ENCODE measurements at regions not wholly inside any gene's neighbourhood (a gene's known extent, or its start where the extent isn't known, plus 50 kb on each side); places are given as distances from the start of the nearest gene placed in this dataset.
A peak's percentile ranks its signal among the peaks of the same experiment; 100 is the strongest.
"Not testable (repeated sequence)": the region's sequence is repeated elsewhere in the genome, so short reads cannot be mapped to it uniquely, and the experiment has no call there.

GRCh38 chr12:60195483-60195882, 599.7 kb downstream of the SLC16A7 start:
- DNase-seq (ENCODE audit: low read depth): peak; percentile 4

DNA sequence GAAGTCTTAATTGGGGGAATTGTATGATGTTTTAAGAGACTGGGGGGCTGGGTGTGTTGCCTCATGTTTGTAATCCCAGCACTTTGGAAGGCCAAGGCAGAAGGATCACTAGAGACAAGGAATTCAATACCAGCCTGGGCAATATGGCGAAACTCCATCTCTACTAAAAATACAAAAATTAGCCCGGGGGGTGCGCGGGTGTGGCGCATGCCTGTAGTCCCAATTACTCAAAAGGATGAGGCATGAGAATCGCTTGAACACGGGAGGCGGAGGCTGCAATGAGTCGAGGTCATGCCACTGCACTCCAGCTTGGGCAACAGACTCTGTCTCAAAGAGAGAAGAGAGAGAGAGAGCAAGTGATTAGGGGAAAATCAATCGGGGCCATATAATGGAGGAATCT, 600.5 kb downstream of the SLC16A7 start:
- DNase-seq (ENCODE audit: low read depth): no peak

DNA sequence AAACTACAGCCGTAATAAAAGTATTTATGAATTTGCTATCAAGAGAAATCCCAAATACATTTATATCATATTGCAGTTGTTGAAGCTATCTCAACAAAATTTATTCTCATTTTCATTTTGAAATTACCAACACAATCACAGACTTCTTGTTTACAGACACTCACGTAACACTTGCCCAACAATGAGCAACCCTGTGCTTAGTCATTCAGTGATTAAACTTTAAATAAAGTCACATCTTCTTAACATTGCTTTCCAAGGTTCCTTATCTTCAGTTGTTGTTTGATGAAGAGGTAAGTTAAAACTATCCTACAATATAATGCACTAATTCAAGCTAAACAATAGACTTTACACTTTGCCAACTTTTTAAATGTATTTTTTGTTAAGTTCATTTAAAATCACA, 601.8 kb downstream of the SLC16A7 start:
- DNase-seq (ENCODE audit: low read depth): peak; percentile 81

- peak; percentile 43 for DNase-seq (ENCODE audit: low read depth)
These were observed 606.1 kb downstream of the SLC16A7 start for GRCh38 chr12:60201891-60202290.

- peak; percentile 50 for DNase-seq (ENCODE audit: low read depth)
These were observed 609.7 kb downstream of the SLC16A7 start for GRCh38 chr12:60205500-60205899.

DNA sequence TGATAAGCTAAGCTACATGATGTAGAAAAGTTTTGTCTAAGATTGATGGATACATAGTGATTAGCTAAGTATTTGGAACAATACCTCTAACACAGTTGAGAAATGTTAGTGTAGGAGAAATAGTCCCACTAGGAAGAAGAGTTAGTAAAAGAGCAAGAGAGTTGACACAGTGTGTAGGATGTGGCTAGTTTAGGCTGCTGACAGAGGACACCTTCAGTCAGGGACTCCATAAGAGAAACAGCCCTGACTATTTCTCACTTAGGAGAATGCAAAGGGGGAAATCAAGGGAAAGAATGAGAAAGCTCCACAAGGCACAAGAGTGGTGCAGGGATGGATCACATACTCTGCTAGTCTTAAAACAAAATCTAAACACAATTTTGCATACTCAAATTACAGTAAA, 613.7 kb downstream of the SLC16A7 start:
- DNase-seq (ENCODE audit: low read depth): no peak

DNA sequence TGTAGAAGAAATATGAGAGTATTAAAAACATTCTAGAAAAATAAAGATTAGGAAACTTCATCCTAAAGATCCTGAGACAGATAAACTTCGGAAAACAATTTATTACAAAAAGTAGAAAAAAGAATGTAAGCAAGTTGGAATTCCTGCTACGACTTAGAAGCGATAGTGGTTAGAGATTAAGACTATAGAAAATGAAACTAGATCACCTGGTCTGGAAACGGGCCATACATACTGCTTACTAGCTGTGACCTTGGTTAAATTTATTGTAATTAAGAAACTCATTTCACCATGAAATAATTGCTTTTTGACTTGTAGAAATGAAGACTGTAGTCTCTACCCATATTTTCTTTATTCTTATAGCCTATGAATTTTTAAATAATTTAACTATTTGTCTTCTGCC, 614.1 kb downstream of the SLC16A7 start:
- peak; percentile 9 for DNase-seq (ENCODE audit: low read depth)

DNA sequence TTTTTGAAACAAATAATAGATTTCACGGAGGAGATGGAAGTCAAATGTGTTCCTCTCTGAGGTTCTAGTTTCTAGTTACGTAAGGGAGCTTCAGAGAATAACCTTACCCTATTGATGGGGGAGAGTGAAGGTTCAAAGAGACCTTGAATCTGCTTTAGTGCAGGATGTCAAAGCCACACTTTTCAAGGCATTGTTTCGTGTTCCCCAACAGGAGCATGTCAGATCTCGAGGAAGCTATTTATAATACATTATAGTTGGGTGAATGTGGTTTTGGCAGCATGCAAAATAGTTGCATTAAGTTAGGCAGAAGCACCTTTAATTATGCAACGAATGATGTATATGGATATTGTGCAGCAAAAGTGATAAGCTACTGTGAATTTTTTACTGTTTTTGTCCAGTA, 614.9 kb downstream of the SLC16A7 start:
- no peak for DNase-seq (ENCODE audit: low read depth)

DNA sequence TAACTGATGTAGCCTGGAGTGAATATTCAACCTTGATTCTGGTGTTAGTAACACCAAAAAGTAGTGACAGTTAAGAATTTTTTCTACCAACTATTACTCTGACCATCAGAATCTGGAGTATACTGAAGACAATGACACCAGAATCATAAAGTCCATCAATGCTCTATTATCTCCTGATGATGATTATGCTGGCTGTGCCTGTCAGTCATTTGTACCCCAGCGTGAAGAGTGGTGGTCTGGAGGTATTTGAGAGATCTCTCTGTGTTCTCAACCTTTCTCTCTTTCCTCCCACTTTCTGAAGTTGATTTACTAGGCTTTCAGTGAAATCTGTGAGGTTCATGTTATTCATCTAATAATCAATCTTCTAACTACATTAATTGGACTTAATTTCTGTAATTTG, 615.4 kb downstream of the SLC16A7 start:
- DNase-seq (ENCODE audit: low read depth): no peak

- no peak for DNase-seq (ENCODE audit: low read depth)
These were observed 616.6 kb downstream of the SLC16A7 start for GRCh38 chr12:60212159-60213000.

DNA sequence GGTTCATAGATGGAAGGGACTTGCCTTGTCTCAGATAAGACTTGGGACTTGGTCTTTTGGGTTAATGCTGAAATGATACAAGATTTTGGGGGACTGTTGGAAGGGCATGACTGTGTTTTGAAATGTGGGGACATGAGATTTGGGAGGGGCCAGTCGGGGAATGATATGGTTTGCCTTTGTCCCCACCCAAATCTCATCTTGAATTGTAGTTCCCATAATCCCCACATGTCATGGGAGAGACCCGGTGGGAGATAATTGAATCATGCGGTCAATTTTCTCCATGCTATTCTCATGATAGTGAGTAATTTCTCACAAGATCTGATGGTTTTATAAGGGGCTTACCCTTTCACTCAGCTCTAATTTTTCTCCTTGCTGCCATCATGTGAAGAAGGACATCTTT, 617.4 kb downstream of the SLC16A7 start:
- DNase-seq (ENCODE audit: low read depth): not testable (repeated sequence)

DNA sequence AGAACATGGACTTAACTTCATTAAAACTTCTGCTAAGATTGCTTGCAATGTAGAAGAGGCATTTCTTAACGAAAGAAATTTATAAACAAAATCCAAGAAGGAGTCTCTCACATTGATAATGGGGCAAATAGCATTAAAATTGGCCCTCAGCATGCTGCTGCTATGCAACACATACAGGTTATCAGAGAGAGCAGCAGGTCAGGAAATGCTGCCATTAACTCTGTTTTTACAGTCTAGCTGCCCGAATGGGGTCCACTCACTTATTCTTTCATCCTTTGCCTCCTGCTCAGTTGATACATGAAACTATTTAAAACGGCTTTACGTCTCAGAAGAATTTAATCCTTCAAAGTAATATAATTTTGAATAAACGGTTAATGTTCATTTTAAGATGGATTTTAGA, 620.4 kb downstream of the SLC16A7 start:
- no peak for DNase-seq (ENCODE audit: low read depth)

DNA sequence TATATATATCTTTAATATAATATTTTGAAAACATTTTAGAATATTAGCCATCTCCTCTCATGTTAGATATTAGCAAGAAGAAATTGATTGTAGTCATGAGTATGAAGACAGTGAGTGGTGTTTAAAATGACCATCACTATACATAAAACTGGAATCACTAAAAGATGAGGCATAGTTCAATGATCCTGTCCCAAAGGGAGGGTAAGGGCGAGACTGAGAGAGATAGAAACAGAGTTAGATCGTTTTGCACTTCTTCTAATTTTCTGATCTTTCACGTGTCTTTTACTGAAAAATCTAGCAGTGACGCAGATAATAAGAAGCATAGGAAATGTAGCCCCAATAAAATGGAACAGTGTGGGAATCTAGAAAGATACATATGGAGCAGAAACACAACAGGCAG, 627.4 kb downstream of the SLC16A7 start:
- no peak for DNase-seq (ENCODE audit: low read depth)

GRCh38 chr12:60225216-60226000, 629.6 kb downstream of the SLC16A7 start:
- no peak for DNase-seq (ENCODE audit: low read depth)

DNA sequence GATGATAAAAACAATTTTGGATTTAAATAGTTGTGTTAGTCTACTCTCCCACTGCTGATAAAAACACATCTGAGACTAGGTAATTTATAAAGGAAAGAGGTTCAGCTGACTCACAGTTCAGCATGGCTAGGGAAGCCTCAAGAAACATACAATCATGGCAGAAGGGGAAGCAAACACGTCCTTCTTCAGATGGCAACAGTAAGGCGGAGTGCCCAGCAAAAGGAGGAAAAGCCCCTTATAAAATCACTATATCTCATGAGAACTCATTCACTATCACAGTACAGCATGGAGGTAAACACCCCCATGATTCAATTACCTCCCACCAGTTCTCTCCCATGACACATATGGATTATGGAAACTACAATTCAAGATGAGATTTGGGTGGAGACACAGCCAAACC, 632.1 kb downstream of the SLC16A7 start:
- no peak for DNase-seq (ENCODE audit: low read depth)

DNA sequence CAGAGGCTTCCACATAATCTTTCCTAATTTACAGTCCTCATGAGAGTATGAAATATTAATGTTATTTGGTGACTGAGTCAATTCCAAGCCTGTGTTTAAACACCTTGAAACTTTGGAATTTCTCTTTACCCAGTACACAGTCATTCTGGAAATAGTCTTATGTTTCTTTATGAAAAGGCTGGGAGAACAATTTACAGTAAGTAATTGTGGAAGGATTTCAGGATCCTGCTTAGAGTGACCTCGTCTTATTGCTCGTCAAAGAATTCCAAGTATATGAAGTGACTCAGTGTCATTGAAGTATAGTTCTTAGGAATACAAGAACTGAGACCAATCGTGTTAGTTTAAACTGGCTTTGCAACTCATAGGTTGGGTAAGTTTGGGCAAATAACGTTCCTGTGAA, 634.2 kb downstream of the SLC16A7 start:
- DNase-seq (ENCODE audit: low read depth): no peak

- peak; percentile 3 for DNase-seq (ENCODE audit: low read depth)
These were observed 635.5 kb downstream of the SLC16A7 start for GRCh38 chr12:60231303-60231702.

DNA sequence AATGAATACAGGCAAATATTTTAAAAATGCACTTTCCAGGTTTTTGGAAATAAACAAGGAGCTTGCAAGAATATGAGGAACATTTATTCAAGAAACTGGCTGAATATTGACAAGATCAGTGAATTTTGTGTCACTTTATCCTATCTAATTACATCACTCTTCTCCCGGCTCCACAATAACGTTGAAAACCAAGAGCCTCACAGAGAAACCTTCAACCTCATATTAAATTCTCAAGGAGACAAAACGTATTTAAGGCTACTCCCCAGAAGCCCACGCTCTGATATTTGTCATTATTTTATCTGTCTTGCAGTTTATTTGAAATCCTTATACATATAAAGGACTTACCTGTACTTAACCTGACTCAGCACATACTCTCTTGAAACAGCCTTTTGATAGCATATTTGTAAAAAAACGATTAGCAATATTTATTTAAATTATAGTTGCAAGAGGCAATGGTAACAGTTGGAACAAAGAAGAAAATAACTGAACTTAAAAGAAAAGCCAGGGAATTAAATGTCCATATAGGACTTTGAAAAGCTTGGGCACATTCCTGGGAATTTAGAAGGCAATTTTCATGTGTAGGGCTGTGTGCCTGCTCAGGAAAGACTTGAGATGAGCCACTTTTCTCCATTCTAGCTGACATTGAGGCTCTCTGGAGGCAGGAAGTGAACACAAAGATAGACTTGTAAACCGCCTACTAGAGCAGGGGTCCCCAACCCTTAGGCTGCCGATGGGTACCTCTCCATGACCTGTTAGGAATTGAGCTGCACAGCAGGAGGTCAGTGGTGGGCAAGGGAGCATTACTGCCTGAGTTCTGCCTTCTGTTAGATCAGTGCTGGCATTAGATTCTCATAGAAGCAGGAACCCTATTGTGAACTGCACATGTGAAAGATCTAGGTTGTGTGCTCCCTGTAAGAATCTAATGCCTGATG, 636.4 kb downstream of the SLC16A7 start:
- DNase-seq (ENCODE audit: low read depth): no peak

DNA sequence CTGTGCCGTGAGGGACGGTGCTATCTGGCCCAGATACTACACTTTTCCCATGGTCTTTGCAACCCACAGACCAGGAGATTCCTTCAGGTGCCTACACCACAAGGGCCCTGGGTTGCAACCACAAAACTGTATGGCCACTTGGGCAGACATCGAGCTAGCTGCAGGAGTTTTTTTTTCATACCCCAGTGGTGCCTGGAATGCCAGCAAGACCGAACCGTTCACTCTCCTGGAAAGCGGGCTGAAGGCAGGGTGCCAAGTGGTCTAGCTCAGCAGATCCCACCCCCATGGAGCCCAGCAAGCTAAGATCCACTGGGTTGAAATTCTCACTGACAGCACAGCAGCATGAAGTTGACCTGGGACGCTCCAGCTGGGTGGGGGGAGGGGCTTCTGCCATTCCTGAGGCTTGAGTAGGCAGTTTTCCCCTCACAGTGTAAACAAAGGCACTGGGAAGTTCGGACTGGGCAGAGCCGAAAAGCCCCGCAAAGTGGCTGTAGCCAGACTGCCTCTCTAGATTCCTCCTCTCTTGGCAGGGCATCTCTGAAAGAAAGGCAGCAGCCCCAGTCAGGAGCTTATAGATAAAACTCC, 638.9 kb downstream of the SLC16A7 start:
- DNase-seq (ENCODE audit: low read depth): peak; percentile 26

GRCh38 chr12:60235261-60235660, 639.4 kb downstream of the SLC16A7 start:
- DNase-seq (ENCODE audit: low read depth): no peak

DNA sequence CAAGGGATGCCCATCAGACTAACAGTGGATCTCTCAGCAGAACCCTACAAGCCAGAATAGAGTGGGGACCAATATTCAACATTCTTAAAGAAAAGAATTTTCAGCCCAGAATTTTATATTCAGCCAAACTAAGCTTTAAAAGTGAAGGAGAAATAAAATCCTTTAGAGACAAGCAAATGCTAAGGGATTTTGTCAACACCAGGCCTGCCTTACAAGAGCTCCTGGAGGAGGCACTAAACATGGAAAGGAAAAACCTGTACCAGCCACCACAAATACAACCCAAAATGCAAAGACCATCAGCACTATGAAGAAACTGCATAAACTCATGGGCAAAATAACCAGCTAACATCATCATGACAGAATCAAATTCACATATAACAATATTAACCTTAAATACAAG, 640.6 kb downstream of the SLC16A7 start:
- DNase-seq (ENCODE audit: low read depth): not testable (repeated sequence)

DNA sequence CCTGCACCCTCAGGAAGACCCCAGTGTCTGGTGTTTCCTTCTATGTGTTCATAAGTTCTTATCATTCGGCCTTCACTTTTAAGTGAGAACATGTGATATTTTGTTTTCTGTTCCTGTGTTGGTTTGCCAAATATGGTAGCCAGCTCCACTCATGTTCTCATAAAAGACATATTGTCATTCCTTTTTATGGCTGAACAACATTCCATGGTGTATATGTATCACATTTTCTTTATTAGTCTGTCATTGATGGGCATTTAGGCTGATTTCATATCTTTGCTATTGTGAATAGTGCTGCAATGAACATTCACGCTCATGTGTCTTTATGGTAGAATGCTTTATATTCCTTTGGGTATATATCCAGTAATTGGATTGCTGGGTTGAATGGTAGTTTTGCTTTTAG, 645.1 kb downstream of the SLC16A7 start:
- DNase-seq (ENCODE audit: low read depth): no peak

Measured in amniotic epithelial cell (primary cell).